NCI-H2081 (cell line): ENCODE measurements at regions not wholly inside any gene's neighbourhood (a gene's known extent, or its start where the extent isn't known, plus 50 kb on each side); places are given as distances from the start of the nearest gene placed in this dataset.
"Not testable (repeated sequence)": the region's sequence is repeated elsewhere in the genome, so short reads cannot be mapped to it uniquely, and the experiment has no call there.

ENCODE experiments used
- DNase-seq, 2 experiments: peaks; one replicate each; lab custom pipeline; 2025; lab: John Stamatoyannopoulos, UW

GRCh38 chr5:112112346-112112745 lies 306.7 kb downstream of the EPB41L4A start:
- no peak for DNase-seq

- no peak for DNase-seq
Measured at GRCh38 chr5:112109331-112110007, 309.6 kb downstream of the EPB41L4A start.

GRCh38 chr5:112106878-112107277 lies 312.2 kb downstream of the EPB41L4A start:
- DNase-seq: no peak

DNA sequence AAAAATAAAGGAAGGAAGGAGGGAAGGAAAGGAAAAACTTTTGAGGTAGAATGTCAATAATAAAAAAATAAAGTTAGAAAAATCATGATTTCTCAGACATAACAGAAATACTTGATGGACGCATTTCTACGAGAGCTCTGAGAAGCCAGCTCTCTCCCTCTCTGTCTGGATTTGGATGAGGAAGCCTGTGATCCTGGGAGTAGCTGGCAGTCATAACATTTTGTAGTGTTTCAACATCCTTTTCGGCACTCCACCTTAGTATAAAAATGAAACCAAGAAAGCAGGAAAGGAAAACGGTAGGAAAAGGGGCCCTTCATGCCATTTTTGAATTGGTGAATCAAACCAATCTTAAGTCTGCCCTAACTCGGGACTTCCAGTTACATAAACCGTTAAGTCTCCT lies 321.3 kb downstream of the EPB41L4A start:
- no peak for DNase-seq

DNA sequence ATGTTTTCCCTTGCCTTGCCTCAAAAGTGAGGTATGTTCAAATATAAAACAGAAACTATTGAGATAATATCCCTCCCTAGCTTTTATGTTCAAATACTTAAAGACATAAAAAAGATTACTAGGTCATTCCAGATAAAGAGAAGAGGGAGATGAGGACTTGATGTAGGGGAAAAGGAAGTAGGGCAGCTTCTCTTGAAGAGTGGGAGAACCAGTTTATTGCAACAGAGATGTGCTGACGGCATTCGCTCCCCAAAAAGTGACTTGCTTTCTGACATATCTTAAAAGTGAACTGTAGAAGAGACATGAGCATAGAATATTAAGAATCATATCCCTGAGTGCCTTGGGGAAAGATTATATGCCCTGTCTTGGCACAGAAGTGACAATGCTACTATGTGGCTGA lies 330.2 kb upstream of the NREP start:
- no peak for DNase-seq

DNA sequence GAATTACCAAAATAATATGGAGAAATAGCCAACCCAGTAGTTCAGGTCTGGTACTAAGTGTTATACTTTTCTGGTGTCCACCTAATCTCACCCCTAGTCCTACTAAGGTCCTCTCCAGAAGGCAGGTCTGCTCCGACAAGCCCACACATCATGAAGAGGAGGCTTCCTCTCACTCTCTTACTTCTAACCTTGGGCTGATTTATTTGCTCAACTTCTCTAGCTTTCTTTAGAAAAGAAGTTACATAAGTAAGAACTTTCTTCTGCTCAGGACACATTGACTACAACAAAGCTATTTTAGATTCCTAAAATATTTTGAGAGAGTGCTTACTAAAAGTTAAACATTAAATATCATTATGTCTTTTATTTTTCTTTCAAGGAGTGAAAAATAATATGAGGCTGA lies 329.7 kb upstream of the NREP start:
- no peak for DNase-seq

DNA sequence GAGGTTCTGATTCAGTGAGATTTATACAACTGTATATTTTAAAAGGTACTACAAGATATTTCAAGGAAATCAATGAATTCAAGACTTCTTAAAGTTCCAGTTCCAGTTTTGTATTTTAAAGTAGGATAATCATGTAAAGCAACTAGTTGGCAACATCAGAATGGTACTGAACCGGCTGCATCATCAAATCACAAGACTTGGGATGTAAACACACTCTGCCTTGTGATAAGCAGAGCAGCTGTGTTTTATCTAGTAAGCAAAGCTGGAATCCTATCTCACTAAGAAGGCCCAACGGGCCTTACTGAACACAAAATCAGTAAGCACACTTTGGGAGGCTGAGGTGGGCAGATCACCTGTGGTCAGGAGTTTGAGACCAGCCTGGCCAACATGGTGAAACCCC lies 327.2 kb upstream of the NREP start:
- DNase-seq: no peak

DNA sequence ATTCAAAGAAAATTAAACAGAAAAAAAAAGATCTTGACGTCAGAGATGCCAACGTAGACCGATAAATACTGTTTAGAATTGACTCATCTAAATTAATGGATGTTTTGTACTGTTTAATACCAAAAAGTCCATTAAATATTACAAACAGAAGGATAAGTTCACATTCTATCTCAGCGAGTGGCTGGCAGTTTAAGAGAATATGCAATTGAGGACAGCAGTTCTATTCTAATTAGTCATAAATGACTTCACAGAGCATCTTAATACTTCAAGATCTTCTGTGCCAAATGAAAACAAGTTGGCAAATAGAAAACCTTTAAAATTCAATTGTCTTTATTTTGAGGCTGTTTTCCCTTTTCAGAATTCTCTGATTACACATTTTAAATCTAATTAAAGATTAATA lies 326.6 kb upstream of the NREP start:
- DNase-seq: no peak

DNA sequence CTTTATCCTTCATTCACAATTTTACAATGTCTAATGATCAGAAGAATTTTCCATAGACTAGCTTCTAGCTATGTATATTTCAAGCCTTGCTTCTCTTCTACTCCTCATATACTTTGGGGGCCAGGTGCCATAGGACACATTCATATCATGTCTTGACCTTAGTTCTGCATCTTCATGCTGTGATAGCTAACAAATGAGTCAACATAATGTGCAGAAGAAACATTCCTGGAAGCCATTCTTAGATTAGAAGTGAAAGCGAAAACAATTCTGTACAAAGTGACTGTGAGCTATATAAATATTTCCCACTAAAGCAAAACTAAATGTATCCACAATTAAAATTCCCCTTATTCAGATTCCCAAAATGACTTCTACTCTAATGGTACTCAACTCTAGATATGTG lies 320.2 kb upstream of the NREP start:
- no peak for DNase-seq

- DNase-seq: no peak
Measured at GRCh38 chr5:112070022-112070421, 313.0 kb upstream of the NREP start.

GRCh38 chr5:112069329-112069728 lies 312.3 kb upstream of the NREP start:
- DNase-seq: no peak

DNA sequence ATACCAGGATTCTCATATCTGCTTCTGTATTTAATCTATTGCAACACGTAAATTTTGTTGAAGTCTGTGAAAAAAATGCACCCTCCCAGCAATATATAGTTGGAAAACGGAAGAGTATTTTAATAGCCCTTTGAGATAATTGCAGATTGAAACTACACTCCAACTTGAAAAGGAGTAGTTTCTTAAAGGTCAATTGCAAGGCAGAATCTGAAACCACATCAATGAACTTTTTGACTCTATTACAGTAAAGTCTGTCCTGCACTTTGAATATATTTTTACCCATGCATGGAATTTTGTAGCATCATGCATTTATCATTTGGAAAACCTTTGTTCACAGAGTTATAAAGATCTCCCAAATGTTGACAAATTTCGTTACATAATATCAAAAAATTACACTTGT lies 311.6 kb upstream of the NREP start:
- DNase-seq: no peak

DNA sequence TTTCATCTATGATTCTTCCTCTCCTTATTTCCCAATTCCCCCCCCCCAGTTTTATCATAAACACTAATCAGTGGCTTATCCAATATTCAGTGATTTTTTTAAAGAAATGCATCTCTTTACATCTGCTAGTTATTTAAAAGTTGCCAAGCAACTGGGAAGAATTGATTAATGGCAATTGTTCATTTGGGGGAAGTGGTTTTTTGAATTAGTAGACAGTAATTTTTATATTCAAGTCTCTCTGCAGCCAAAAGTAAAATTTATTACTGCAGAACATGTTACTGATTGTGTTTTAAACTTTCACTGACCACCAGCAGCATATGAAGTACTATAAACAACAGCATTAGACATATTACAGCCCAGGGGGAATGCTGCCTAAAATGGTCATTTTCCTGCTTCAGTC lies 308.8 kb upstream of the NREP start:
- DNase-seq: no peak

DNA sequence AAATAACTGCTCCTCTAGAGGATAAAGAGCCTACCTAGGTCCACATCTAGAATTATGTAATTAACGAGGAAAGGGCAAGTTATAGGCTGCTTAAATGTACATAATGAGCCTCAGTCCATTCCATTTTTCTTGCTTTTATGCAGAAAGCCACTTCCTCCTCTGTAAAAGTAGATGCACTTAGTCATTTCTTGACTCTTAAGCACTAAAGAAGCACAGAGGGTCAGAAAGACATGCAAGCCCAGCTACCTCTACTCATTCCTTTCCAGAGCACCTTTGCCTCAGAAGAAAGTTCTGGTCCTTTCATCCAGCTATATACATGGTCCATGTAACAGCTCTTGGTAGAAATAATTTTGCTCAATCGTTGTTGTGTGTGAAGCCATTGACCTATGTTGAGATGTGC lies 308.0 kb upstream of the NREP start:
- DNase-seq: no peak

- DNase-seq: no peak
Measured at GRCh38 chr5:112064271-112064701, 307.3 kb upstream of the NREP start.

- DNase-seq: no peak
Measured at GRCh38 chr5:112063856-112064255, 306.9 kb upstream of the NREP start.

DNA sequence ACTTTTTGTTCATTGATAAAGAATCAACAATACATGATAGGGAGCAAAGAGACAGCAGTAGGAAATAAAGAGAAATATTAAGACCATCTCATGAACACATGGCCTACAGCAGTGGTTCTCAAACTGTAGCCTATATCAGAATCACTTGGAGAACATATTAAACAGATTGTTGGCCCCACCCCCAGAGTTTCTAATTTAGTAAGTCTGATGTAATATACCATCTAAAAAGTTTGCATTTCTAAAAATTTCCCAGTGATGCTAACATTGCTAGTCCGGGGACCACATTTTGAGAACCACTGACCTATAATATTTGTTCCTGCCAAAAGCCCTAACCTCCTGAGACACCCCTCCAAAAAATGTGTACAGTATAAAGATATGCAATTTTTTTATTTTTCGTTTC lies 306.2 kb upstream of the NREP start:
- no peak for DNase-seq

DNA sequence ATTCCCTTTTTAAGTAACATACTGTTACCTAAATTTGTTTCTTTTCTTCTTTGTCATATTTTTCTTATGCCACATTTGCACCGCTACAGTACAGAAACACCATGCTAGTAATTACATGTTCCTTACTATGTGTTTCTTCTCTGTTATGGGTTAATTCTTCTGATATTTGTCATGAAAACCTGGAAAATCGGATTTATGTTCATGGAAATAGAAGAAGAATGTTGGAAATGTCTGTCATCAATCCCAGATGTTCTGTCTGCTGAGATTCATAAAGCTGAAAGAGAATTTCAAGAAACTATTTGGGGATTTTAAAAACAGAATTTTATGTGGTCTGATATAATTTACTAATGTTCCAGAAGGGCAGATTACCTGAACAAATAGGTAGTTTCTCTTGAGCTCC lies 305.2 kb upstream of the NREP start:
- no peak for DNase-seq

DNA sequence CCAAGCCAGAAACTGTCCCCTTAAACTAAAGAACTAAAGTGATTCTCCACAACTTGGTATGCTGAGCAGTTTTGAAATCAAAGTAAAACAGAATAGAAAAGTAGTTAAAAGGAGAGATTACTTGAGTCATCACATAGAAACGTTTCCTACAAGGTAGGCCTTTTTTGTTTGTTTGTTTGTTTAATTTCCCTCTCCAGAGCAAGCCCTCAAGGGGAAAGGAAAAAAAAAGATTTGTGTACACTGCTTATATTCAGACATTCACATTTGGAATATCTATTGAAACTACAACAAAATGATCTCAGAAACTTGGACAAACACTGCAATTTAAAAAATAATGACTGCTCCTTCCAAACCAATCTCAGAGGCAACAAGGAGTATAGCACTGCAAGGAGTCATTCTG lies 304.7 kb upstream of the NREP start:
- DNase-seq: no peak

DNA sequence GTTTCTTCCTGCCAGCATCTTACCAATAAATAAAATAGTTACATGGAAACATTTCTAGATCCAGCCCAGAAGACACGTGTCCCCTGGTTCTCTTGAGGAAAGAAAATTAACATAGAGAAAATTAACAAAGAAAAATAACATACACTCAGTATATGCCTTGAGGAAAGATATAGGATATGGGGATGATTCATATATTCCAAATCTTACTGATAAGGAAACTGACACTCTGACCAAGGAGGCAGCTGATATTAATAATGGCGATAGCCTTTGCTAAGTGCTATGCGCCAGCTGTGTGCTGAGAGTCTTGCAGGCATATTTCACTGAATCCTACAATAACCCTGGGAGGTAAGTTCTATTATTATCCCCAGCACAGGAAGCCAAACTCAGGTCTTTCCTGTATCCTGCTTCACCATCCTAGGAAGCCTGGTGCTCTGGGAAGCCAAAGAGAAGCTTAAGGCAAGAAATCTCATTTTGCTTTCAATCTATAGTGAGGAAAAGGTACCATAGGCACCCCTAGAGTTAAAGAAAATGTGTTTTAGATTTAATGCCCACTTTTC lies 302.7 kb upstream of the NREP start:
- DNase-seq: no peak

- no peak for DNase-seq
Measured at GRCh38 chr5:112049738-112050137, 292.7 kb upstream of the NREP start.

GRCh38 chr5:112036206-112036605 lies 279.2 kb upstream of the NREP start:
- no peak for DNase-seq

DNA sequence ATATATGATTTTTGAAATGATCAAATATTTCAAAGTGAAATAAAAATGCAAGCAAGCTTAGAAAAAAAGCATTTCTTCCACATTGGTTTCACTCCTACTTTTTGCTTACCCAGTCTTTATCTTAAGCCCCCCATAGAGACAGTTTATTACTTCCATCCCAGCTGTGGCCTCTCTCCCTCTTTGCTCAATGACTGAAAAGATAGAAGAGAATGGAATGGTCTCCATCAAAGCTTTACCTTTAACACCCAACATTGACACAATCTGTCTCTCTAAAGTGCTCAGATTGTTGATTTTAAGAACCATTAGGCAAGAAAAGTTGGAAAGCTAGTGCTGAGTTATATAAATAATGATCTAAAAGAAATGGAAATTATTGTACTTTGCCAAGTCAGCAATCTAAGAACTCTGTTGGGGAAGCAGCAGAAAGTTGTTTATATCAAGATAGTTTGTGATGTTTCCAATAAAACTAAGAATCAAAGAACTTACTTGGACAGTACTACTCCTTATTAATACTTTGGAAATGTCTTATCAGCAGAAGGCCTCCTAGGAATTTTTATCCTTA lies 277.5 kb upstream of the NREP start:
- DNase-seq: no peak

GRCh38 chr5:112026879-112027278 lies 269.9 kb upstream of the NREP start:
- DNase-seq: not testable (repeated sequence)
